ENCODE measurements at regions not wholly inside any gene's neighbourhood (a gene's known extent, or its start where the extent isn't known, plus 50 kb on each side); places are given as distances from the start of the nearest gene placed in this dataset.

GRCh38 chrX:36436361-36436760, 516.8 kb downstream of the CFAP47 start:
- DNase-seq, result no peak

GRCh38 chrX:36443007-36443406, 523.5 kb downstream of the CFAP47 start:
- no peak for DNase-seq

GRCh38 chrX:36445566-36445965, 526.0 kb downstream of the CFAP47 start:
- DNase-seq, result no peak

GRCh38 chrX:36462142-36462541, 542.6 kb downstream of the CFAP47 start:
- DNase-seq, result no peak

- no peak for DNase-seq
Observed at GRCh38 chrX:36480441-36480990, 527.6 kb upstream of the FAM47C start.

- no peak for DNase-seq
Observed at GRCh38 chrX:36501169-36501702, 506.9 kb upstream of the FAM47C start.

GRCh38 chrX:36504625-36505024, 503.5 kb upstream of the FAM47C start:
- DNase-seq, result no peak

GRCh38 chrX:36508042-36508441, 500.1 kb upstream of the FAM47C start:
- no peak for DNase-seq

GRCh38 chrX:36510736-36511135, 497.4 kb upstream of the FAM47C start:
- DNase-seq, result no peak

GRCh38 chrX:36528661-36529060, 479.5 kb upstream of the FAM47C start:
- no peak for DNase-seq

GRCh38 chrX:36534900-36535299, 473.3 kb upstream of the FAM47C start:
- peak; percentile 55 for DNase-seq

- peak; percentile 16 for DNase-seq
Observed at GRCh38 chrX:36543499-36543898, 464.7 kb upstream of the FAM47C start.

- DNase-seq, result no peak
Observed at GRCh38 chrX:36562986-36563385, 445.2 kb upstream of the FAM47C start.

GRCh38 chrX:36568946-36569345, 439.2 kb upstream of the FAM47C start:
- DNase-seq, result no peak

- no peak for DNase-seq
Observed at GRCh38 chrX:36573720-36574119, 434.4 kb upstream of the FAM47C start.

GRCh38 chrX:36575670-36576069, 432.5 kb upstream of the FAM47C start:
- DNase-seq, result no peak

- no peak for DNase-seq
Observed at GRCh38 chrX:36577006-36577405, 431.2 kb upstream of the FAM47C start.

GRCh38 chrX:36581030-36581429, 427.1 kb upstream of the FAM47C start:
- DNase-seq, result no peak

- no peak for DNase-seq
Observed at GRCh38 chrX:36583674-36584073, 424.5 kb upstream of the FAM47C start.

GRCh38 chrX:36609616-36610585, 398.3 kb upstream of the FAM47C start:
- no peak for DNase-seq

GRCh38 chrX:36626898-36627297, 381.3 kb upstream of the FAM47C start:
- no peak for DNase-seq

GRCh38 chrX:36640232-36640631, 367.9 kb upstream of the FAM47C start:
- DNase-seq, result no peak

- DNase-seq, result no peak
Observed at GRCh38 chrX:36642052-36642451, 366.1 kb upstream of the FAM47C start.

GRCh38 chrX:36650622-36651021, 357.5 kb upstream of the FAM47C start:
- DNase-seq, result no peak

Data from NCI-H510A (cell line).